GM21367 (cell line): ENCODE measurements at regions not wholly inside any gene's neighbourhood (a gene's known extent, or its start where the extent isn't known, plus 50 kb on each side); places are given as distances from the start of the nearest gene placed in this dataset.

ENCODE experiments used
- ATAC-seq: cut with Tn5 transposase; IDR thresholded peaks from one replicate; pipeline ENCODE4 v1.9.1; 2021; ENCODE audit not compliant: unreplicated experiment

DNA sequence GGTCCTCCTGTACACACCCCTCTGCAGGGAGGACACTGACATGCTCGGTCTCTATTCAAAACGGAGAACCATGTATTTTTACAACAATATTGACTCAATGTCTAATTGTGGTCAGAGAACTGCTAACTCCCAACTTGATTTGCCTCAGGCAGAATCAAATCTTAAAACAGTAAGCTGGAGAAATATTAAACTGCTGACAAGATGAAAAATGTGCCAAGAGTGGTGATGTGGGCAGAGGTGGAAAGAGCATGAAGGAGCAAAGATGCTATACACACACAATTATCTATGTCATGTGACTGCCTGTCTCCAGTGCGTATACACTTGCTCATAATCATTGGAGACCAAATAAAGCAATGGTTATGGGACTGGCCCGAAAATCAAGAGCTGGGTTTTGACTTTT is 556.1 kb upstream of the ZNF608 start:
- ATAC-seq = no peak

DNA sequence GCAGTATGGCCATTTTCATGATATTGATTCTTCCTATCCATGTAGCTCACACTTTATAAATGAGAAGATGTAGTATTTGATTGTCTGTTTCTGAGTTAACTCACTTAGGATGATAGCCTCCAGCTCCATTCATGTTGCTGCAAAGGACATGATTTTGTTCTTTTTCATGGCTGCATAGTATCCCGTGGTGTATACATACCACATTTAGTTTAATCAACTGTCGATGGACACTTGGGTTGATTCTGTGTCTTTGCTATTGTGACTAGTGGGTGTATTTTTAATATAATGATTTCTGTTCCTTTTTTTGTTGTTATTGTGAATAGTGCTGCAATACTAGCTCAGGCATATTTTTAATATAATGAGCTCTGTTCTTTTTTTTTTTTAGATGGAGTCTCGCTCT is 560.3 kb upstream of the ZNF608 start:
- no peak for ATAC-seq

DNA sequence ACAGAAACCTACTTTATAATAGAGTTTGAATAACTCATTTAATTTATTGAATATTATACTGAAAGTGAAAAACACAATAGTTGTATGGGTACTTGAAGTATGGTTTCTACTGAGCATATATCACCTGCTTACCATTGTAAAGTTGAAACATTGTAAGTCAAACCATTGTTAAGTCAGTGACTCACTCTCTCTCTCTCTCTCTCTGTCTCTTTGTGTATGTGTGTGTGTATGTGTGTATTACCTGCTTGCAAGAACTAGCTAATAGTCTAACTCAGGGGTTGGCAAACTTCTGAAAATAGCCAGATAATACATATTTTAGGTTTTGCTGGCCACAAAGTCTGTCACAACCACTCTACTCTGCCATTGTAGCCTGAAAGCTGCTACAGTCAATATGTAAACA is 564.3 kb upstream of the ZNF608 start:
- no peak for ATAC-seq

DNA sequence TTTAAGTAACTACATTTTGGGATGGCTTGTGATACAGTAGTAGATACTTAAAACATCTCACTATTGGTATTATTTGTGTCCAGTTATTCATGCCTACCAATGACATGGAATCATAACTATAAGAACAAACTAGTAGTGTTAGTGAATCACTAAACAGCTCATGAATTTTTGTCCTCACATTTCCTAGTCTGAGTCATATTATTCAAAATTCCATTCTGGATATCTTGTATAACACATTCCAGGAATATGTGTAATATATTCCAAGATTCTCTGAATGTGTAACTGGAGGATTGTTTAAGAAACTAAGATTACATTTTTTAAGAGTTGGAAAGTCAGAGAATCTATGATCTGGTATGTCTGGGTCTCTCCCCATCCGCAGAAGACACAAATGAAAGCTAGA is 565.3 kb upstream of the ZNF608 start:
- ATAC-seq = no peak

DNA sequence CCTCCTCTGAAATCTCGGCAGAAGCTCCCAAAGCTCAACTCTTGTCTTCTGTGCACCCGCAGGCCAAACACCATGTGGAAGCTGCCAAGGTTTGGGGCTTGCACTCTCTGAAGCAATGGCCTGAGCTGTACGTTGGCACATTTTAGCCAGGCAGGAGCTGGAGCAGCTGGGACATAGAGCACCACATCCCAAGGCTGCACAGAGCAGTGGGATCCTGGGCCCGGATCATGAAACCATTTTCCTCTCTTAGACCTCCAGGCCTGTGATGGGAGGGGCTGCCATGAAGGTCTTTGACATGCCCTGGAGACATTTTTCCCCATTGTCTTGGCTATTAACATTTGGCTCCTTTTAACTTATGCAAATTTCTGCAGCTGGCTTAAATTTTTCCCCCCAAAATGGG is 567.1 kb upstream of the ZNF608 start:
- no peak for ATAC-seq

DNA sequence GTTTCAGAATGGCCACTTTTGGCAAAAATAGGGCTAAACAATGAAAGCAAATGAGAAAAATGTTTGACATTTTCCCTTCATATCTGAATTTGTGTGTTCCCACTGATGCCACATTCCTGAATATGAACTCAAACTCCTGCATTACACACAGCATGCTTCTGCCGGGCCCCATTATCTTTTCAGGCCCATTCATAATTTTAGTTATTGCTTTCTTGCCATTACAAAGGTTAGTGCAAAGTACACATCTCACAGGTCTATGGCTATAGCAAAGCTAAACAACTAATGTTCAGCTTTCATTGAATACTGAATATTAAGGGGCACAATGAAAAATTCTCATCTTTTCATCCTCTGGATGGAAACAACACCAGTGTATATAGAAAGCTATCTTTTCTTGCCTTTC is 568.9 kb upstream of the ZNF608 start:
- no peak for ATAC-seq

DNA sequence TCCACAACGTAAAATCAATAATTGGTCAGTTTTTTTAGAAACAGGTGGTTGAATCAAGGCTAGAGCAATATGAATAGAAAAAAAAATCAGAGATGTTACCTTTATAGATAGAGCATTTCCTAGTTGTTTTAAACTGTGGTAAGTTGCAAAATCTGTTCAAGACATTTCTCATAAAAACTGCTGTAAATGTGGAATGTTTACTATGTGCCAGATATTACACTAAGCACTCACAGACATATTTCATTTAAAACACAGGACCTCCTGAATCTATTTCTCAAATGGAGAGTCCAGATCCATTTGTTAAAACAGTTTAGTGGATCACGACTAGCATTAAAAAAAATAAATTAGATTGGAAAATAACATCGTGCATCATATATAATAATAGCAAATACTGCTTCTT is 570.0 kb upstream of the ZNF608 start:
- no peak for ATAC-seq

DNA sequence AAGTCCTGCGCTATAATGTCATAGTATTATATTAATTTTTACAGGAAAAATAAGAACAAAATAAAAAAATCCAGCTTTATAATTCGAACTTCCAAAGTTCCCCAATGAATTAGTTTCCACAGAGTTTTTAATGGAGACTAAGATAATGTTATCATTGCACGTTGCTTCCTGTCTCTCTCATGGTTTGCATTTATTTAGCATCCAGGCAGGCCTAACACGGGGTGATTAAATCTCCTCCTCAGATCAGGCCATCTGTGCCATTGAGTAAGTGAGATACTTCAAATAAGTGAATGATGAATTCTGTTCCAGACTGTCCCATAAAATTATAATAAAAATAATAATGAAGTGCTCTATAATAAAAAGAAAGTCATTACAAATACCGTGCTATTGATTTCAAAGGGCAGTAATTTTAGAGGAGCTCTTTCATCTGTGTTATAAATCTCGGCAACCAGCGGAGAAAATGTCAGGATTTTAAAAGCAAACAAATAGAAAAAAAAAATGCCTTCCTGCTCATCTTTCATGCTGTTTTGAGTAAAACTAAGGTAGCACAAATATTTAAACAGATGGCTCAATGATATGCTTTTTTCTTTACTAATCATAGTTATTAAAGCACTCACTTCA is 570.6 kb upstream of the ZNF608 start:
- ATAC-seq = no peak

DNA sequence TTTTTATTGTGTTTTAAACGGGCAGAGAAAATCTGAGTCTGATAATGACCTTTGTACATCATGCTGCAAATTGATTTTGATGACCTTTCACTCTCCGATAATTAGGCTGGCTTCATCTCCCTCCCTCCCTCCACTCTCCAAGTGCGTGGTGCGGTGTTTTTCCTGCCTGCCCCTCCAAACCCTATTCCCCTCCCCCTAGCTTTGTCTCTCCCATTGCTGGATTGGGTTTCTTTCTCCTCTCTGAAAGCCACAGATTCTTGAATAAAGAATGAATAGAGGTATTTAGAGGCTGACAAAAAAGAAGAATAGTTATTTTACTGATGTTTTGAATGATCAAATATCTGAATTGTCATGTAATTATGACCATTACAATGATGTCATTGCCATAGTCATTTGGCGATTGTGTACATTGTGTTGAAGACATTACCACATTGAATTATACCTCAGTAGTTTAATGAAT is 571.1 kb upstream of the ZNF608 start:
- ATAC-seq = no peak

DNA sequence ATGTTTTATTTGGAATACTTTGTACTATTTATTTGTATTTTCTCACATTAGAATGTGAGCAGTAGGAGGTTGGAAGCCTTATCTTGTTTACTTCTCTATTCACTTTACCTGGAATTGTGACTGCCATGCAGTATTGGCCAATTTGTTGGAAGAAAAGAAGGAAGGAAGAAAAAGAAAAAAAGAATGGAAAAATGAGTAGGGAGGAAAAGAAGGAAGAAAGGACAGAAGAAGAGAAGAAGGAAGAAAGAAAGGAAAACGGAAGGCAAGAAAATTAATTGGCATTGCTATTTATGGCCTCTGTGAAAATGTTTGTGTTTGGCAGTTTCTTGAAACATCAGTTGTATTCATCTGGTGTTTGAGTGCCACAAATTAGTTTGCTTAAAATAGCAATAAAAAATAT is 575.2 kb upstream of the ZNF608 start:
- ATAC-seq = no peak

DNA sequence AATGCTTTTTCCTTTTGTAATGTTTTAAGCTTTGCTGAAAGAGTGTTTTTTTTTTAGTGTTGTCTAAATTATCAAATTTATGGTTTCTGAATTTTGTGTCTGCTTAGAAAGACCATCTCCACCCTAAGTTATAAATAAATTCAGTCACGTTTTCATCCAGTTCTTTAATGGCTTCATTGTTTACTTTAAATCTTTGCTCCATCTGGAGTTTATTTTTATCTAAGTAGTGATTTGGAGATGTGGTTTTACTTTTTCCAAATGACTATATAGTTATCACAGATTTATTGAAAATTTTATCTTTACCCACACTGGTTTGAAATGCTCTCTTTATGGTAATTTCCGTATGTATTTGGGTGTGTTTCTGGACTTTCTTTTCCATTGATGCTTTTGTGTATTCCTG is 577.2 kb upstream of the ZNF608 start:
- ATAC-seq = no peak

DNA sequence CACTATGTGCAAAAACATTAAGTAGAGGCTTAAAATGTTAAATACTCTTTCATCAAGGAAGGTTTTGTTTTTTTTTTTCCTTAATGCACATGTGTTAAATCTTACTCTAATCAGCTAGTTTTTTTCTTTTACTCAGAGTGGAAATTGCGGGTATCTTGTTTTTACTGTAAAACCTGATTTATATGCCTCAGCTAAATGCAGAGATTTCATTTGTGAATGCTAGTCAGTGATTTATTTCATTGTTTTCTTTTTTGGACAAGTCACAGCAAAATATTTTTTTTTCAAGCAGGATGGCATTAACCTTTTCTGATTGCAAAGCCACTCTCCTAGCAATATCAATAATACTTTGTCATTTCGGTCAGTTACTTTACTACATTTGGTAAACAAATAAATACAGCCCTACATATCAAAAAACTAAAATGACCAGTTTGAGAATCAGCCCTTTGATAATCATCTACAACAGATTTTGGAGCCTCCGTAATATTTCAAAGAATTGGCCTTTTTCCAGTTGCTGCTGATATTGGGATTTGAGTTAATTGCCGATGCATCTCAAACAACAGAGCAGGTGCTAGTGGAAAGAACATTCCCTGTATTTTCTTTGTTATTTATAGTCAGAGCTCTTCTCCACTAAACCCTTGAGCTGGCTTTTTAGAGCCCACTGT is 579.2 kb upstream of the ZNF608 start:
- ATAC-seq = no peak

DNA sequence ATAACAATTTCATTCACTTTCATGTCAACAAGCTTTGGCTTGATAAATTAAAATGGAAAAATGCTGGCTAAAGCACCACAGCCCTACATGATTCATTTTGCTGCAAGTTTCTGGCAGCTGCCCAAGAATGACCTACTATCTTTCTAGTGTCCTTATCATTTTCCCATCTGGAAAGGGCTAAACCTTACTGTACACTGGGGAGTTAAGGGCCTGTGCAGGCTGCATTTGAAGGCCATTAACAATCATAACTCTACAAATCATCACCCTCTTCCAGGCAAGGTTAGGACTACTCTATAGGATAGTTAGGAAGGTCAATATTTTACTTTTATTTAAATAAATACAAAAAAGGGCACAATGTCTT is 579.7 kb upstream of the ZNF608 start:
- no peak for ATAC-seq

DNA sequence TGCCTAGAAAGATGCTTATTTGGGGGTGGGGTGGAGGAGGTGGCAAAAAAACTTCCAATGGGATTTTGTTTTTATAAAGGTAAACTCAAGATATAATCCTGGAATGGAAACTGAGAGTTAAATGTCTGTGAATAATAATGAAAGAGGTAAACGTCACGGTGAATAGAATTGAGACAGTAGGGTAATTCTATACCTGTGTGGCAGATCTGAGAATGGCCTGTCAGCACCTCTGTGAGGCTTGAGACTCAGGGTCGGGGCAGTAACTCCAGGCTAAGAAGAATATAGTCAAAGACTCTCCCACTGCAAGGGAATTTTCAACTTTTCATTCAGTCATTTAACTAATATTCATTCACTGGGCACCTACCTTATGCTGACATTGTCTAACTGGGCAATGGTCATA is 581.2 kb upstream of the ZNF608 start:
- ATAC-seq = no peak

DNA sequence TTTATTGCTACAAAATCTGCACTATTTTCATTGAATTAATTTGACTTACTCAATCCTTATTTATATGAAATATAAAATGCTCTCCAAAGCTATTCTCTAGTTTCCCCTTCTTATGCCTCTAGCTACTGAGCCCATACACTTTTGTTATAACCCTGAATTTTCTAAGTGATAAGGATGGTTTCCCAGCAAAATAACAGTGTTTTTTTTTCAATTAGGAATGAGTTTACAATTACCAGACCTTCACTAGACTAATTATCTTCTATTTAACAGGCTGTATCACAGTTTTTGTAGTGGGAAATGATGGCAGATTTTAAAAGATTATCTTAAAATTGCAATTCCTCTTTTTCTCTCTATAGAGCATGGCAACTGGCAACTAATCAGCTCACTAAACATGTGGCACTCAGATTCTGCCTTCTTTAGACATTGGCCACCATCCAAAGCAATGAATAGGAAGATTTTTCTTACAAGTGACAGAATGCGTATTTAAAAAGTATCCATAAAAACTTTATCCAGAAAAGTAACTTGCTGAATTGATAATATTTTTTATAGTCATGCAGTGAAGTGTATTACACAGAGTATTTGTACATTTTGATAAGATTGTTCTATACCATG is 585.7 kb upstream of the ZNF608 start:
- no peak for ATAC-seq

DNA sequence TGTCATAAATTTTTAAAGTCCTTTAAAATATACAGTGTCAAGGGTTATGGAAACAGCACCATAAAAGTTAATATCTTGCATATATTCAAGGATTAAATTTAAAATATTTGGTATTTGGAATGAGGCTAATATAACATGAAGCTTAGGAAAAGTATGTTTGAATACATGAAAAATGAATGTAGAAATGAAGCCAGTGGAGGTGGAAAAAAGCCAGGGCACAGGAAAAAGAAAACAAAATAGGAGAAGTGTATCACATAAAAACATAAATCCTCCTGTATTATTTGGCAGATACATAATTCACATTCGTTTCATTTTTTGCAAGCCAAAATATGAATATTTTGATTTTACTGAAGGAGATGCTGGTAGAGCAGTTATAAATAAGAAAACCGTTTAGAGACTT is 587.0 kb upstream of the ZNF608 start:
- ATAC-seq = no peak

DNA sequence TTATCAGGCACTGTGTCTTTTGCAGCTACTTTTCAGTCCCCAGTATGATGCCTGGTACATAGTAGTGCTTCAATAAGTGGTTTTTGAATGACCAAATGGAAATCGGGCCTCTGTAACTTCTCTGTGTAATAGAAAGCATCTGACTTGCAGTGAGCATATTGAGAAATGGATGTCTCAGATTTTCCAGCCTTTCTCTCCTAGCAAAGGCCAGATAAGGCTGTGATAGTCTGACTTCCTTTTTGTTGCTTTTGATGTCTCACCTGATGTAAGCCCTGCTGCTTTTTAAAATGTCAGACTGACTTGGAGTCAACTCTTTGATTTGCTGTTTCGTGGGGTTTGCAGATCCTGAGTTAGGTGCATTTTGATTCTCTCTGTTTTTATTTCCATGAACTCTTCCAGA is 590.0 kb upstream of the ZNF608 start:
- no peak for ATAC-seq

DNA sequence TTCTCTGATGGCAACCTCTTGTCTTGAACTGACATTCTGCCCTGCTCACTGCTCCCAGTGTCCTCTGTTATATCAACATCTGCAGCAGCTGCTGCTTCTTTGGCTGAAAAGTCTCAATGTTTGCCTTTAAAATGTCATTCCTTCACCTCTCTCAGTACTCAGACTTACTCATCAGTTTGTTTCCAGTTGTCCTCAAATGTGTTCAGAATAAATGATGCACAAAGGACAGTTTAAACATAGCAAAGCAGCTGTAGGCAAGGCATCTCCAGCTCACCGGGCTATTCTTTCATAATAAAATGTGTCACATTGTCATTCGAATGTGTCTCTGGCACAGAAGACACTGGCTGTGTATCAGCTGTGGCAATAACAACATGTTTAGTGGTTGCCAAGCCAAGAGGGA is 590.9 kb upstream of the ZNF608 start:
- no peak for ATAC-seq

DNA sequence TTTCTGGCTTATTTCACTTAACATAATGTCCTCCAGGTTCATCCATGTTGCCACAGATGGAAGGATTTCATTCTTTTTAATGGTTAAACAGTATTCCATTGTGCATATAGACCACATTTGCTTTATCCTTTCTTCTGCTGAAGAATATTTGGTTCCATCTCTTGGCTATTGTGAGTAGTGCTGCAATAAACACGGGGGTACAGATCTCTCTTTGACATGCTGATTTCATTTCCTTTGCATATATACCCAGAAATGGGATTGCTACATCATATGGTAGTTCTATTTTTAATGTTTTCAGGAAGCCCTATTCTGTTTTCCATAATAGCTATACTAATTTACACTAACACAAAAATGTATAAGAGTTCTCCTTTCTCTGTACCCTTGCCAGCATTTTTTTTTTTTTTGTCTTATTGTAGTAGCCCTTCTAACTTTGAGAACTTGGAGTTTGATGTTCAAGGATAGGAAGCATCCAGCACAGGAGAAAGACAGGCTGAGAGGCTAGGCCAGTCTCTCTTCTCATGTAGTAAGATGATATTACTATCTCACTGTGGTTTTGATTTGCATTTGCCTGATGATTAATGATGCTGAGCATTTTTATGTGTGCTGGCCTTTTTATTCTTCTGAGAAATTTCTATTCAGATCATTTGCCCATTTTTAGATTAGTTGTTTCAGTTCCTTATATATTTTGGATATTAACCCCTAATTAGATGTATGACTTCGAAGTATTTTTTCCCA is 592.2 kb upstream of the ZNF608 start:
- ATAC-seq = no peak

DNA sequence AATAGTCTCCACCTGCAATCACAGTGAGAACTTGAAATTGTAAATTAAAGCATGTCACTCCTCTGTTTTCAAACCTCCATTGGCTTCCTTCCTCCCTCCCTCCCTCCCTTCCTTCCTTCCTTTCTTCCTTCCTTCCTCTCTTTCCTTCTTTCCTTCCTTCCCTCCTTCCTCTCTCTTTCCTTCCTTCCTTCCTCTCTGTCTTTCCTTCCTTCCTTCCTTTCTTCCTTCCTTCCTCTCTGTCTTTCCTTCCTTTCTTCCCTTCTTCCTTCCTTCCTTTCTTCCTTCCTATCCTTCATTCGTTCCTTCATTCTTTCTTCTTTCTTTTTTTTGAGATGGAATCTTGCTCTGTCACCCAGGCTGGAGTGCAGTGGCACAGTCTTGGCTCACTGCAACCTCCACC is 595.0 kb upstream of the ZNF608 start:
- ATAC-seq = no peak

DNA sequence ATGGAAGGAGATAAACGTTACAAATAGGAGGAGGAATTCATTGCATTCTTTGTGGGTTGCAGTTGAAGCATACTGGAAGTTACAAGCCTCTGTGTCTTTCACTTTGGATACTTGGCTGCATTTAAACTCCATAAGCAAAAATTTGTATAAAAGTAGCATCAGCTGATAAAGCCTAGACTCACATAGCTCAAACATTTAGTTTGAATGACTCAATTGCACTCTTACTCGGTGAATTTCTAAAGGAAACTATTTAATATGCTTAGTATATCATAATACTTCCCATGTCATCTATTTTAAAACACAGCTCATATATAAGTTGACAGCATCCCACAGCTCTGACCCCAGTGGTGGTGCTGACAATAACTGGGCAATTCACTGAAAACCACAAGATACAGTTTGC is 596.6 kb upstream of the ZNF608 start:
- ATAC-seq = no peak

DNA sequence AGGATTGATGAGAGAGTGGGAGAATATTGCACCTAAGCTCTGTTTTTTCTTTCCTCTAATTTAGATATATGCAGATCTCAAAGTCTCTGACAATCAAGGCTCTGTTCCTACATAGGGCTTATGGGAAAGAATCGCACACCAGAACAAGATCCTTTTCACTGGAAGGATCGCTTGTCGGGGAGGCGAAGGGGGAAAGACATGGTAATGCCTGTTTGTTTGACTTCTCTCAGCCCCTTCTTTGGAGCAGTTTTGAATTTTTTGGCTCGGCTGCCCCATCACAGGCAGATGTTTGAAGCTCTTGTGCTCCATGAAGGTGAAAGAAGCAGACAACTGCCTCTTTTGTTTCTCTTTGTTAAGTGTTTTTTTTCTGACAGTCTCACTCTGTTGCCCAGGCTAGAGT is 599.9 kb upstream of the ZNF608 start:
- ATAC-seq = no peak
